Astrocyte (in vitro differentiated cells and primary cell): ENCODE measurements at regions not wholly inside any gene's neighbourhood (a gene's known extent, or its start where the extent isn't known, plus 50 kb on each side); places are given as distances from the start of the nearest gene placed in this dataset.

Source experiments
- EZH2 ChIP-seq: IDR thresholded peaks from 2 replicates; pipeline ENCODE4 v1.6.1; 2012; ENCODE audit warnings: mild to moderate bottlenecking, low read length, inconsistent platforms; ENCODE audit not compliant: insufficient read depth
- TF ChIP-seq, protein P1 (sequence below): IDR thresholded peaks from 2 replicates; pipeline ENCODE4 v1.5.1; 2011; ENCODE audit warnings: low read depth, mild to moderate bottlenecking, inconsistent platforms, low read length, moderate library complexity; ENCODE audit not compliant: insufficient read depth

DNA sequence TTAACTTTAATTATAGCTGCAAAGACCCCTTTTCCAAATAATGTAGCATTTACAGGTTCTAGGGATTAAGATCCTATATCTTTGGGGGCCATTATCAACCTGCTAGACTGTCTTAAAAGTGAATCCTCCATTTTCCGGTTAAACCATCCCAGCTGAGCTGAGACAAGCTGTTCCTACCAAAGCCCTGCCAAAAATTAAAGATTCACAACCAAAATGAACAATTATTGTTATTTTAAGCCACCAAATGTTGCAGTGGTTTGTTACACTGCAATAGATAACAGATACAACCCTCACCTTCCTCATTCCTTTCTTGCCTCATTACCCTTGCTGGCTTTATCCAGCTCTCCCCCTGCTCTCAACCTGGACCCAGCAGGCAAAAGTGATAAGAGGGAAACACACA is 343.4 kb downstream of the CDK5RAP2 start:
- TF ChIP-seq, protein P1, sequence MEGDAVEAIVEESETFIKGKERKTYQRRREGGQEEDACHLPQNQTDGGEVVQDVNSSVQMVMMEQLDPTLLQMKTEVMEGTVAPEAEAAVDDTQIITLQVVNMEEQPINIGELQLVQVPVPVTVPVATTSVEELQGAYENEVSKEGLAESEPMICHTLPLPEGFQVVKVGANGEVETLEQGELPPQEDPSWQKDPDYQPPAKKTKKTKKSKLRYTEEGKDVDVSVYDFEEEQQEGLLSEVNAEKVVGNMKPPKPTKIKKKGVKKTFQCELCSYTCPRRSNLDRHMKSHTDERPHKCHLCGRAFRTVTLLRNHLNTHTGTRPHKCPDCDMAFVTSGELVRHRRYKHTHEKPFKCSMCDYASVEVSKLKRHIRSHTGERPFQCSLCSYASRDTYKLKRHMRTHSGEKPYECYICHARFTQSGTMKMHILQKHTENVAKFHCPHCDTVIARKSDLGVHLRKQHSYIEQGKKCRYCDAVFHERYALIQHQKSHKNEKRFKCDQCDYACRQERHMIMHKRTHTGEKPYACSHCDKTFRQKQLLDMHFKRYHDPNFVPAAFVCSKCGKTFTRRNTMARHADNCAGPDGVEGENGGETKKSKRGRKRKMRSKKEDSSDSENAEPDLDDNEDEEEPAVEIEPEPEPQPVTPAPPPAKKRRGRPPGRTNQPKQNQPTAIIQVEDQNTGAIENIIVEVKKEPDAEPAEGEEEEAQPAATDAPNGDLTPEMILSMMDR = no peak
- TF ChIP-seq EZH2 = no peak
